NCI-H2029 (cell line): ENCODE measurements at regions not wholly inside any gene's neighbourhood (a gene's known extent, or its start where the extent isn't known, plus 50 kb on each side); places are given as distances from the start of the nearest gene placed in this dataset.
"Not testable (repeated sequence)": the region's sequence is repeated elsewhere in the genome, so short reads cannot be mapped to it uniquely, and the experiment has no call there.

ENCODE experiments used
- DNase-seq: peaks from one replicate; lab custom pipeline; 2025; lab: John Stamatoyannopoulos, UW

DNA sequence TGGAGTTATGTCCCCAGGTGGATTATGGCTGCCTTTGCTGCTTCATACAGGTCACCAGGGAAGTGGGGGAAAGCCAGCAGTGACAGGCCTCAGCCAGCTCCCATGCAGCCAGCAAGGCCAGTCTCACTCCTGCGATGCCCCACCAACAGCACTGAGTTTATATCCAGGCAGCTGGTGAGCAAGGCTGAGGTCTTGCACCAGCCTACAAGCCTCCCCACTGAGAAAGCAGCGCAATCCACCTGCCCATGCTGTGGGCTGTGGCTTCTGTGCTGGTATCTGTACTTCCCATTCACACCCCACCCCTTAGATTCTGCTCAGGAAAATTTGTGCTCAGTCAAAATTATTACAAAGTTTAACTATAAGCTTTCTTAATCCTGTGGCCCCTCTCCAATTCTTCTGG is 153.5 kb downstream of the HHIP start:
- DNase-seq: no peak

DNA sequence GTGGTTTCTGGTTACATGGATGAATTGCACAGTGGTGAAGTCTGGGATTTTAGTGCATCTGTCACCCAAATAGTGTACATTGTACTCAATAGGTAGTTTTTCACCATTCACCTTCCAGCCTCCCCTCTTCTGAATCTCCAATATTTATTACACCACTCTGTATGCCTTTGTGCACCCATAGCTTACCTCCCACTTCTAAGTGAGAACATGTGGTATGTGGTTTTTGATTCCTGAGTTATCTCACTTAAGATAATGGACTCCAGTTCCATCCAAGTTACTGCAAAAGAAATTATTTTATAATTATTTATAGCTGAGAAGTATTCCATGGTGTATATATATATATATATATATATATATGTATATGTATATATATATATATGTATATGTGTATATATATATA is 155.8 kb downstream of the HHIP start:
- no peak for DNase-seq

DNA sequence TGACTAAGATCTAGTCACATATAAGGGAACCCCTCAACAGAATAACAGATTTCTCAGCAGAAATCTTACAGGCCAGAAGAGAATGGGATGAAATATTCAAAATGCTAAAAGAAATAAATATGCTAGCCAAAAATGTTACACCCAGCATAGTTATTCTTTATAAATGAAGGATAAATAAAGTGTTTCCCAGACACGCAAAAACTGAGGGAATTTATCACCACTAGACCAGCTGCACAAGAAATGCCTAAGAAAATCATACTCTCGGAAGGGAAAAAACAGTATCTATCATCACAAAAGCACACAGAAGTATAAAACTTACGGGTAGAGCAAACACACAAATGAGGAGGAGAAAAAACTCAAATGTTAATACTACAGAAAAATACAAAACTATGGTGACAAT is 162.1 kb downstream of the HHIP start:
- no peak for DNase-seq

DNA sequence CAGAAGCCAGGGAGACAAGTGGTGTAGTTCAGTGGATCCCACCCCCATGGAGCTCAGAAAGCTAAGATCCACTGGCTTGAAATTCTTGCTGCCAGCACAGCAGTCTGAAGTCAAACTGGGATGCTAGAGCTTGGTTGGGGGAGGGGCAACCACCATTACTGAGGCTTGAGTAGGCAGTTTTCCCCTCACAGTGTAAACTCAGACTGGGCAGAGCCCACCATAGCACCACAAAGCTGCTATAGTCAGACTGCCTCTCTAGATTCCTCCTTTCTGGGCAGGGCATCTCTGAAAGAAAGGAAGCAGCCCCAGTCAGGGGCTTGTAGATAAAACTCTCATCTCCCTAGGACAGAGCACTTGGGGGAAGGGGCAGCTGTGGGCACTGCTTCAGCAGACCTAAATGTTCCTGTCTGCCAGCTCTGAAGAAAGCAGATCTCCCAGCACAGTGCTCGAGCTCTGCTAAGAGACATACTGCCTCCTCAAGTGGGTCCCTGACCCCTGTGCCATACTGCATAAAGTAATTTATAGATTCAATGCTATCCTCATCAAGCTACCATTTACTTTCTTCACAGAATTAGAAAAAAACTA is 163.2 kb downstream of the HHIP start:
- no peak for DNase-seq

DNA sequence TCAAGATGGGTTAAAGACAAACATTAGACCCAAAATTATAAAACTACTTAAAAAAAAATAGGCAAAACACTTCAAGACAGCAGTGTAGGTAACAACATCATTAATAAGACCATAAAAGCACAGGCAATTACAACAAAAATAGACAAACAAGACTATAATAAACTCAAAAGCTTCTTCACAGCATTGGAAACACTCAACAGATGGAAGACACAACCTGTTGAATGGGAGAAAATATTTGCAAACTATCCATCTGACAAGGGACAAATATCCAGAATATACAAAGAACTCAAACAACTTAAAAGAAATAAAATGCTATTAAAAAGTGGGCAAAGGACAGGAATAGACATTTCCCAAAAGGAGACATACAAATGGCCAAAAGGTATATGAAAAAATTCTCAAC is 170.7 kb downstream of the HHIP start:
- no peak for DNase-seq

DNA sequence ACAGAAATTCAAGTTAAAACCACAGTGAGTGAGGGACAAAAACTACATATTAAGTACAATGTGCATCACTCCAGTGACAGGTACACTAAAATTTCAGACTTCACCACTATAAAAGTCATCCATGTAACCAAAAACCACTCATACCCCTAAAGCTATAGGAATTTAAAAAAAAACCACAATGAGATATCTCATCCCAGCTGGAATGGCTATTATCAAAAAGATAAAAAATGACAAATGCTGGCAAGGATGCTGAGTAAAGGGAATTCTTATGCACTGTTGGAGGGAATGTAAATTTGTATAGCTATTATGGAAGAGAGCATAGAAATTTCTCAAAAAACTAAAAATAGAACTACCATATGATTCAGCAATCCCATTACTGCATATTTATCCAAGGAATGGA is 171.1 kb downstream of the HHIP start:
- no peak for DNase-seq

DNA sequence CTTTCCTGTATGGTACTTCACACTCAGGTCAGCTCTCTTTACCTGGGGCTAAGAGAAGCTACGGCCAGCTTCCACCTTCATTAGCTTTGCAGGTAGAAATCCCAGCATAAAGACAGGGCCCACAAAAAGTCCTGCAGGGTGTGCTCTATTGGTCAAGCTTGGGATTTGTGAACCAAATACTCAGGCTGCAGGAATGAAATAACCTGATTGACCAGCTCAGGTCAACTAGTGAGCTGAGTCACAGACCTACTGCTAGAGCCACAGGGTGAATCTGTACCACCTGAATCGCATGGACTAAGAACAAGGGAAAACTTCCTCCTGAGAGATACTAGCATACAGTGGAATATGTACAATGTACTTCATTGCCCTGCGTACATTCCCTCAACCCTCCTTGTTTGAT is 172.2 kb downstream of the HHIP start:
- DNase-seq: no peak

DNA sequence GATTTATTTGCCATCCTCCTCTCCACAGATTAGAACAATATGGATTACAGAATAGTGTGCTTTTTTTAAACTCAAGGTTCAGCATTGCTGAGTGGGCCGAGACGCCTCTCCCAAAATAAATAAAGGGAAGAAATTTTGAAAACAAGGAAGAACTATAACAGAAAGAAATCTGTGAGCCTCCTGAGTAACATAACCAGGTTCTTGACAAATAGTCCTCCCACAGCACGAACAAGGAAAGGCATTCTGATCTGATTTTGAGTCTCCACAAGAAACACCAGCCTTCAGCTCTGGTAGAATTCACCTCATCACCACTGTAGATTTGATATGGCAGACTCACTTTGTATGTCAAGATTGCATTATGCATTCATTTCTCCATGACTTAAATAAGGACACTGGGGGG is 173.6 kb downstream of the HHIP start:
- DNase-seq: no peak

DNA sequence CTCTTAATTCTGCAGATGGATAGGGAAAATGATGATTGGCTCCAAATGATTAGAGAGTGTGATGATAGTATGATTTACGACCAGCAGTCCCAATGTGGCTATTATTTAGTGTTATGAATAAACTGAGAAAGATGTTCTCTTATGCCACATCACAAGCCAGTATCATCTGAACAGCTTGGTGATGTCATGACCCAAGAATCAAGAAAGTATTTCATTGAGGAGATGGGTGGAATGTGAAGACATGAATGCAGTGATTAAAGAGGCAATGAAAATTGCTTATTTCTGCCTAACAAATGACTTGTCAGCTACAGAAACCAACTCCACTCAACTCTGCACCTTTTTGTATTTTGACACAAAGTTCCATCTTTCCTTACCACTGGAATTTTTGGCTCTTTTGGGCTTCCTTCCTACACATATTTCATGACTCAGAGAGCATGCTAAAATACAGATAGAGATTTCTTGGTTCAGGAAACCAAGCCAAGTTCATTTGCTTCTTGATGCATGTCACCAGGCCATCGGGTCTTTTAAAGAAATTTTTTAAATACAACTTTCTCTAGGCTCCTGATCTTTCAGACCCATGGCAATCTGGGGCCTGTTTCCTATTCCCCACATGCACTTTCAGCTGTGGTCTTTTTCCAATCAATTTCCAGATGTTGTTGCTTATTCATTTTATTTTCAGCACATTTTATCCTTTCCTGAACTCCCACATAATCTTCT is 174.2 kb downstream of the HHIP start:
- DNase-seq: no peak

DNA sequence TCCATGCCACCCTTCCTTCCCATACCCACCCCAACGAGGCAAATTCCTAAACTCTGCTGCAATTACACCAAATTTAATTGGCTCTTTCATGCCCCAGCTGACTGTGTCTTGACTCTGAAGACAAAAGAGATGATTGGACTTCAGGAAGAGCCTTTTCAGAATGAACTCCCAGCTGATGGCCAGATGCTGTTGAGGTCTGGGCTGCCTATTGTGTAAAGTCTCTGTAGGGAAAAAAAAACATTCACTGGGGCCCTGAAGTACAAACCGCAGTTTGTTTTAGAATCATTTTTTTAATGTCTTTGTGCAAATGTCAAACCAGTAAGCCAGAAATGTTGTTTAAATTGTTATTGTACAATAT is 174.8 kb downstream of the HHIP start:
- DNase-seq: no peak

DNA sequence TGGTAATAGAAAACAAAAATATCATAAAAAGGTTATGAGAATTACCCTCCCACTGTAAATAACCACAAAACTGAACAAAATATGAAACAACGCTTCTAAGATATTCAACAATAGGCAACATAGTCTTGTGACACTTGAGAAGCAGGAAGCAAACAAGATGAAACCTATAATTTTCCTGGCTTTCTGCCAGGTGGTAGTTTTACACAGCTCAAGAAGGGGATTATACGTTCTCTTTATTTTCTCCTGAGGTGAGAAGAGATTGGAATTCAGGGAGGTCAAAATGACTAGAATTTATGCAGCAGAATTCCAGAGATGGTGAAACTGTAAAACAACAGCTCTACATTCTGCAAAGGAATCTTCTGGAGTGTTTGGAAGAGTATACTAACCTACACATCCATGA is 186.0 kb downstream of the HHIP start:
- no peak for DNase-seq

DNA sequence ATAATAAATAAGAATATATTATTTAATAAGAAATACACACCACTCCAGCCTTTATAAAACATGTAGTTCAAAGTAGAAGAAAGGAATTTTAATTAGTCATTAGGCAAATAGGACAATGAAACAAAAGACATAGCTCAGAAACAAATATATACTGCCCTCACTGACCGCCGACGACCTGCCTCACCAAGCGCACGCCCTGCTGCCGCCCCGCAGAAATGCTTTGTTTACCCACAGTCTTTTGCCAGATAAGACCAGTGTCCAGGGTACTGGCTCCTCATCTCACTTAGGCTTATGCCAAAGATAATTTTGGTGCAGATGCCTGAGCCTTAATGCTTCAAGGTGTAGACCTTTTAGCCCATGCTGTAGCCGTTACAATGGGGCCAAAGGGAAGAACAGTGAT is 199.5 kb downstream of the HHIP start:
- DNase-seq: no peak

DNA sequence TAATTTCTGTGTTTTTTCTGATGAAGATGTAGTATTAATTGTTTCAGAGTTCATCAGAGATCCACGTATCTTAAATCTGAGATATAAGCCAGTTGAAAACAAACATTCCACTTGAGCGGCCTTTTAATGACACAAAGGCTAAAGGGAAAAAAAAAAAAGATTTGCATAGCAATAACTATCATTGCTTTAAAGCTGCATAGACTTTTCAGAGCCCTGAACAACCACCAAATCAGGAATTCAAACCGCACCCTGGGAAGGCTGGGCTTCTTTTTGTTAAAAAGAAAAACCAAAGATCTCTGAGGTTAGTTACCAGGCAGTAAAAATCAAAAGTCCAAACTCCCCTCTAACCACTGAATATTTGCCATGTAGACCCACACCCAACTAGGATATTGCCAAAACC is 206.0 kb downstream of the HHIP start:
- DNase-seq: no peak

DNA sequence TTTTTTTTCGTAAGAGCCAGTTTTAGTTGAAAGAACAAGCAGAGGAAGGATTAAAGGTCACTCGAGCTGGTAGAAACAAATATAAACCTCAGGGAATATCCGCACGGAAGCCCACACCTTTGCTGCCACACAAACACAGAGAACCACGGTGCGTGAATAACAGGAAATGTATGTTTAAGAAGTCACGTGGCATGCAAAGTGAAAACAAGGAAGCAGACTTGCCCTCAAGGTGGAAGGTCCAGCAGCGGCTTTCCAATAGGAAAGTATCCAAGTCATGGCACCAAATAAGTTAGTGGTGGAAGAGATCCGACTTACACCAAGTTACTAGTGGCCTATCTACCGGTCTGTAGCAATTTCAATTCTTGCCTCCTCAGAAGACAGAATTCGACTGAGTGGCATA is 215.5 kb downstream of the HHIP start:
- DNase-seq: peak; percentile 1

DNA sequence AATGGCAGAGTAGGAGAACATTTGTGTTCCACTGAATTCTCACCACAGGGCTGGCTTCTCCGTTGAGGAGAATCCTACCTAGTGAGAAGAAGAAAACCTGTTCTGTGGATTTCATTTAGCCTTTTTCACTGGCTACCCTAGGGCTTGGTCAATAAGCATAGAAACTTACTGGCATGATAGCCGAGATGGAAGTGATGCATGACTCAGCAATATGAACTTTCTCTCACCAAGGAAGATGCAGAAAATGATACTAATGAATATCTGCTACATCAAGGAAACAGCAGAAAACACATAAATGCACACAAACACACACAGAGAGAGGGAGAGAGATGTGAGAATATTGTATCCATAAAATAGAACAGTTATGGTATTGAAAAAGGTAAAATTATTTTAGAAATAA is 216.3 kb downstream of the HHIP start:
- DNase-seq: no peak

DNA sequence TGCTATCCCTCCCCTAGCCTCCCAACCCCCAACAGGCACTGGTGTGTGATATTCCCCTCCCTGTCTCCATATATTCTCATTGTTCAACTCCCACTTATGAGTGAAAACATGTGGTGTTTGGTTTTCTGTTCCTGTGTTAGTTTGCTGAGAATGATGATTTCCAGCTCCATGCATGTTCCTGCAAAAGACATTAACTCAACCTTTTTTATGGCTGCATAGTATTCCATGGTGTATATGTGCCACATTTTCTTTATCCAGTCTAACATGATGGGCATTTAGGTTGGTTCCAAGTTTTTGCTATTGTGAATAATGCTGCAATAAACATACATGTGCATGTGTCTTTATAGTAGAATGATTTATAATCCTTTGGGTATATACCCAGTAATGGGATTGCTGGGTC is 218.9 kb downstream of the HHIP start:
- DNase-seq: not testable (repeated sequence)

DNA sequence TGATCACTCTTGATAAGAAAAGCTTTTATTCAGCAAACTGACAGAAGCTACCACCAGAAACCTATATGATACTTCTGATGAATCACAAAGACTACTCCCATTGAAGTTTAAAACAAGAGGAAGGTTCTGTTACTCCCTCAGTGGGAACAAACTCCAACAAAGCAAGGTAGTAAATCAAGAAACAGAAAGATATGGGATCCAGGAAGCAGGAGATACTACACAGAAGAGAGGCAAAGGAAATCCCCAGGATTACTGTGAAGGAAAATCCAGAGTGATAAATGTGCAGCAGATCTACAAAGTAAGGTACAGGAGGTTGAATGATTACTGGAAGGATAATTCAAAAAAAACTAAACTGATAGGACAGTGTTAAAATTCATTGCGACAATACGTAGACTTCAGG is 222.4 kb downstream of the HHIP start:
- DNase-seq: no peak

DNA sequence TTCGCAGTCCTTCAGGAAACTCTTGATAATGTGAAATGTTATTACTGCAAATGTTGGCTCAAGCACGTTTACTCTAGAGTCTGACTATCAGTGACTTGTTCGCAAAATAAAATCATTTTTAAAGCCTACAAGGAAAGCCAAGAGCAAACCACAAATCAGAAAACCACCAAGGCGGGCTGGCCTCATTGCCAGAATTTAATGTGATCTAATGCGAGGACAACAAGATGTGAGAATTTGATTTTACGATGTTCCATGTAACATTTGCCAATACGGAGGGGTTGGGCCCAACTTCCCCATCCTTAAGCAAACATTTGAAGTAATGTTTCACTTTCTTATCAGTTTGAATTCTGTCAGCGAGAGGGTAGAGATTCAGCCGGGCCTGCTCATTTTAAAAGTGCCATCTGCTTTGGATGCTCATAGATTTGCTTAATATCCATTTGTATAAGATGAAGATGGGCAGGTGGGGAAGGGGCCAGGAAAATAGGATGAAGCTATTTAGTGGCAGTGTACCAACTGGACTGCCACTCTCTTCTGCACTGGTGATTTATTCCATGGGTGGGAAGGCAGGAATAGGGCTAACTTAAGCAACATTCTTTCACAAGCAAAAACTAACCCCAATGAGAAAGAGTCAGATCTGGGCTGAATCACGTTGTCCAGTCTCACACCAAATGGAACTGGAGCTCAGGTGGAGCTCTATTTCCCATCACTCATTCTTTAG is 225.3 kb downstream of the ANAPC10 start:
- no peak for DNase-seq

DNA sequence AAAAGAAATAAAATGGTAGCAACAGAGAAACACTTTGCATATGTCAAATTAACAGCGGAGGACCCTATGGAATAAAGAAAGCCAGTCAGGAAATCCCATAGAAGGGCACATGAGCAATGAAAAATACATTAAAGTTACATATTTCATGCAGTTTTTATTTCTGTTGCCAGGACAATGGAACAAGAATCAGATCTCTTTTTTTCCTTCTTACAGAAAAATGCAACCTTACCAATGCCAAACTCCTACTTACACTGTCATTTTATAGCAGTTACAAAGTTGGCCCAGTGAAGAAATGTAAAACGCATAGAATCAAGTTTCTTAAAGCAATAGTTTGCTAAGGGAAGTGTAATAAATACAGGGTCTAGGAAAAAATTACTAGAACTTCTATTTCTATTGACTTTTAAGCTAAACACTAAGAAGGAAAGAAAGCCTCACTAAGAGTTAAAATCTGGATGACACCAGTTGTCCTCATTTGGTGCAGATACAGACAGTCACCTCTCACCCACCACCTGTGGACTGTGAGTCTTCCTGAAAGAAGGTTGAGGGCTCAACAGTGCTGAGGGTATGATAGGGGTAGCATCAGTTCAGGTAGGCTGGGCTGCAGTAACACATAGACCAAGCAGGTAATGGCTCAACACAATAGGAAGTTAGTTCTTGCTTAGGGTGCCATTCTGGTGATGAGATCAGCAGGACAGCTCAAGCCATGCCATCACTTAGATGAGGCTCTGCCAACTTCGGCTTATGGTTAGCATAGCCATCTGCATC is 224.6 kb downstream of the ANAPC10 start:
- DNase-seq: no peak

DNA sequence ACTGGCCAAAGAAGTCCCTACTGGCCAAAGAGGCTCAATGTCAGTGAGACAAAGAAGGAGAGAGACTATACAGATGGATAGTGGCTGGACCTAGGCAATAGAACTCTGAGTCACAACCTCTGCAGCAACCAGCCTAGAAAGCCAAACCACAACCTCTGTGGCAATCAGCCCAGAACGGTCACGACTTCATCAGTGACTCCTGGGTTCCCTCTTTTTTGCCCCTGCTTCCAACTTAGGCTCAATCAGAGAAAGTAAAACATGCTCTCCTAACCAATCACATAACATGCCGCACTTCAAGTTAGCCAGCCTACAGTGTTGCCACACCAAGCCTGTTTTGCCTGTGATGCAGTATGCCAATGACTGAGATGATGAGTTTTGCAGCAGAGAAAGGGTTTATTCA is 203.4 kb downstream of the ANAPC10 start:
- no peak for DNase-seq

DNA sequence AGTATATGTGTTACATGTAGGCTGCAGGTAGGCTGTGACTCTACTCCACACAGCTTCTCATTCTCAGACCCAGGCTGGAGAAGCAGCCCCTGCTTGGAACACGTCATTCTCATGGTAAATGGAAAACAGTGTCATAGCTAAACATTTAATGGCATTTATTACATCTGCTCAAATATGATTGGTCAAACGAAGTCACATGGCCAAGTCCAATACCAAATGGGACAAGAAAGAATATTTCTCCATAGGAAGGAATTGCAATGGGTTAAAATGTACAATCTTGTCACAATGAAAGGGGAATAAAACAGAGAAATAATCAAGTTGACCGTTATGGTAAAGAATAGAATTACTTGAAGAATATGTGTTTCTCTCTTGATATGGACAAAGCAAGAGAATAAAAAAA is 198.6 kb downstream of the ANAPC10 start:
- no peak for DNase-seq

DNA sequence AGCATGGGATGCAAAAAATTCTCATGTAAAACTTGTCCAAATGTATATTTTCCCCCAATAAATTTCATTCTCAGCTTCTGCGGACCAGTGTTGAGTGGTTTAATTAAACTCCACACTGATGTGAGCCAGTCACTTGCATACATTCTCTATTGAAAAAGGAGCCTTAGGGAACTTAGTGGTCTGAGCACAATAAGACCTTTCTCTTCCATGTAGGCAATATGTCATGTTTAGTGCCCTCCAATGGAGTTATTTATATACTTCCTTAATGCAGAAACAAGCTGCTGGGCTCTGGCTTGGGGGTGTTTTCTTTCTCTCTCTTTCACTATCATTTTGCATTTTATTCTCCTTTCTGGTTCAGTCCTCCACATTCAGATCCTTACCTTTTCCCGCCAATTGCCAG is 196.9 kb downstream of the ANAPC10 start:
- DNase-seq: no peak

DNA sequence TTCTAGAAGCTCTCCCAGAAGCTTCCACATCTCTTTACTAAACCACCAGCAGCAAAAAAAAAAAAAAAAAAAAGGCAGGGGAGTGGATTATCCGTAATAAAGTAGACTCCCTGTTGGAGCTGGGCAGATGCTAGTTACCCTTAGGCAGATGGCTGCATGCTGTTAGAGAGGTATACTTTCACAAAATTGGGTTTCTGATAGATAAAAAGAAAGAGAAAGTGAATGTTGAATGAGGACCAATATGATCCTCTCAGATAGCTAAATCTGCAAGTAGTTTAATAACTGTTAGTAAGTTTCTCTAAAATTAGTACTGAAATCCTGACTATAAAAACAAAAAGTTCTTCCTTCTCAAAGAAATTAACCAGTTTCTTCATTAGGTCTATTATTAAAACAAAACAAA is 195.4 kb downstream of the ANAPC10 start:
- DNase-seq: no peak
